ENCODE measurements at regions not wholly inside any gene's neighbourhood (a gene's known extent, or its start where the extent isn't known, plus 50 kb on each side); places are given as distances from the start of the nearest gene placed in this dataset.
"Not testable (repeated sequence)": the region's sequence is repeated elsewhere in the genome, so short reads cannot be mapped to it uniquely, and the experiment has no call there.

DNA sequence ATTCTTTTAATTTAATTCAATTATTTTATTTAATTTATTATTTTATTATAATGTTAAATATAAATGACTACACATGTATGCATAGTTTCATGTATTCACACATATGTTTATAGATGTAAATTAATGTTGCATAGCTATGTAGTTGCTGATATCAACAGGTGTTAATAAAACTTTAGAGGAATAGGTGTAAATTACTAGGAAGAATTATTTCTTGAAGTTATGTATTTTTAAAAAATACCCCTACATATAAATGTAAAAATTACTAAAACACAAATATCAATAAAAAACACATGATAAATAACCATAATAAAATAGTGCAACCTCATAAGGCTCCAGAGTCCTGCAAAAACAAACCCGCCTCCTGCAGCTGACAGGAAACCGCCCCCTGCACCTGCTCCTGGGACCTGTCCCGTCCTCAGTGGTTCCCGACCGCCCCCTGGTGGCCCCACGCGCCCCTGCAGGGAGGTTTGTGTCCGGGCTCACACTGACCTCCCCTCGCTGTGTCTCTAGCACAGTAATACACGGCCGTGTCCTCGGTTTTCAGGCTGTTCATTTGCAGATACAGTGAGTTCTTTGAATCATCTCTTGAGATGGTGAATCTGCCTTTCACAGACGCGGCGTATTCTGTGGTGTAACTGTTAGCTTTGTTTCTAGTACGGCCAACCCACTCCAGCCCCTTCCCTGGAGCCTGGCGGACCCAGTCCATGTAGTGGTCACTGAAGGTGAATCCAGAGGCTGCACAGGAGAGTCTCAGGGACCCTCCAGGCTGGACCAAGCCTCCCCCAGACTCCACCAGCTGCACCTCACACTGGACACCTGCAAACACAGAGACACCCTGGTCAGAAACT is 1264.0 kb downstream of the TMEM121 start:
- no peak for DNase-seq (ENCODE audit: low read depth, low spot score)

DNA sequence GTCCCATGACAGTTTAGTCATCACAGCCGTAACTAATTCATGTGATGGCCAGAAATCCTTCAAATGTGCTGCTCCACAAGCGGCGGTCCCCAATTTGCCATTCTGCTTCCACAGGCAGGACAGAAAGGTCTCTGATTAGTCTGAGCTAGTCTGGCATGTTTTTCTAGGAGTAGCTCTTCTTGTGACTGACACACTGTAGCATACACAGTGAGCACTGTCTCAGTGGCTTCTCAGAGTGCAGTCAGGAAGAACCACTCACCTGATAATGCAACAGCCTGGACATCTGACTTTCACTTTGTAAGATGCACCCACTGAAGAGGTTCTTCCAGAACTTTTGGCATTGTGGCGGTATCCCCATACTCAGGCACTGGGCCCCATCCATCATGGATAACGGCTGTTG is 1266.2 kb downstream of the TMEM121 start:
- no peak for DNase-seq (ENCODE audit: low read depth, low spot score)

DNA sequence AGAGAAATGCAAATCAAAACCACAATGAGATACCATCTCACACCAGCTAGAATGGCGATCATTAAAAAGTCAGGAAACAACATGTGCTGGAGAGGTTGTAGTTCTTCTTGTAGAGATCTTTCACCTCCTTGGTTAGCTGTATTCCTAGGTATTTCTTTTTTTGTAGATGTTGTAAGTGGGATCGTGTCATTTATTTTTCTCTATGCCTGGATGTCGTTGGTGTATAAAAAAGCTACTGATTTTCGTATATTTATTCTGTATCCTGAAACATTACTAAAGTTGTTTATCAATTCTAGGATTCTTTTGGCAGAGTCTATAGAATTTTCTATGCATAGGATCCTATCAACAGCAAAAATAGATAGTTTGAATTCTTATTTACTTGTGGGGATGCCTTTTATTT is 1271.8 kb downstream of the TMEM121 start:
- DNase-seq (ENCODE audit: low read depth, low spot score): not testable (repeated sequence)

DNA sequence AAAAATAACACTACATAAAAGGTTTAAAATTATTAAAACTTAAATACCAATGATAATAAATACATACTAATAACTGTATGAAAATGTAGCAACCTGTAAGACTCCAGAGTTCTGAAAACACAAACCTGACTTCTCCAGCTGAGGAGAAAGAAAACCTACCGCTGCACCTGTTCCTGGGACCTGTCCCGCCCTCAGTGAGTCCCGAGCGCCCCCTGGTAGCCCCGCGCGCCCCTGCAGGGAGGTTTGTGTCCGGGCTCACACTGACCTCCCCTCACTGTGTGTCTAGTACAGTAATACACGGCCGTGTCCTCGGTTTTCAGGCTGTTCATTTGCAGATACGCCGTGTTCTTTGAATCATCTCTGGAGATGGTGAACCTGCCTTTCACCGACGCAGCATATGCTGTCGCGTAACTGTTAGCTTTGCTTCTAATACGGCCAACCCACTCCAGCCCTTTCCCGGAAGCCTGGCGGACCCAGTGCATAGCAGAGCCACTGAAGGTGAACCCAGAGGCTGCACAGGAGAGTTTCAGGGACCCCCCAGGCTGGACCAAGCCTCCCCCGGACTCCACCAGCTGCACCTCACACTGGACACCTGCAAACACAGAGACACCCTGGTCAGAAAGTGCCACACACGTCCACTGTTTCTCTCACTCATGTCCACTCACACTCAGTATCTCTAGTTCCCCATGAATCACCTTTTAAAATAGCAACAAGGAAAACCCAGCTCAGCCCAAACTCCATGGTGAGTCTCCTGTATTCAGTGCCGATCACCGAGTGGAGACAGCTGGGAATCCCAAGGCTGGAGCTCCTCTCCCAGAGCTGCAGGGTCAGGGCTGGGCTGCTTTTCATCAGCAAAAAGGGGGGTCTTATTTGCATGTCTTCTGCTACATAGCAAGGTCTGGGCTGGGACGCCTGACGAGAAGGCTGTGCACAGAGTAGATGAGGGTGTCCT is 1276.3 kb downstream of the TMEM121 start:
- no peak for DNase-seq (ENCODE audit: low read depth, low spot score)

DNA sequence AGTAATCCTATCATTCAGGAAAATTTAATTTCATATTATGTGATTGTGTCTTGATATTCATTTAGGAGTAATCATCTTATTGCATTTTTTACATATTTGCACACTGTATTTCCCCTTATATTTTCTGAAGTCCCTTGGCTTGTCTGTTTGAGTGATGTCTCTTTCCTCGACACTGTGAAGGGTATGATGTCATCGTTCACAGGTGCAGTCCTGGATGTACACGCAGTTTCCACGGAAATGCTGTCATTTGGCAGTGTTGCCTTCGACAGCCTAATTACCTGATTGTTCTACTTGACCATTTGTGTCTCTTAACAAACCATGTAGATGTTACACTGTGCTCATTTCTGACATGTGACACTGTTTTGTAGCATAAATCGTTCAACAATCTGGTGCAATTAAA is 1277.0 kb downstream of the TMEM121 start:
- DNase-seq (ENCODE audit: low read depth, low spot score): no peak

DNA sequence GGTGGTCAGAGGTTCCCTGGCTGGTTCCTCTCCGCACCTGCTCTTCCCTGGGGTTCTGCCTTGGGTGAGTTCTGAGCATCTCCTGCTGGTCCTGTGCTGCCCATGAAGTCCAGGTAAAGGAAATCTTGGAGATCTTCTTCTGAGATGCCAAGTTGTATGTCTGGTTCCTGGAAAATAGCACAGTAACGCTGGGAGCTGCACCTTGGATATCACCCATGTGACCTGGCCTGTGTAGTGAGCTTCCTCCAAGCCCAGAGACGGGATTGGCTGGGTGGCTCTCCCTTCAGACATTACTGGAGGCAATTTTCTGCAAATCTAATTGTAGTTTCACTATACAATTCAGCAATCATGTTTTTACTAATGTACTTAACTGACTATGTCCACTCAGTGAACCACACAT is 1281.1 kb downstream of the TMEM121 start:
- DNase-seq (ENCODE audit: low read depth, low spot score): no peak

DNA sequence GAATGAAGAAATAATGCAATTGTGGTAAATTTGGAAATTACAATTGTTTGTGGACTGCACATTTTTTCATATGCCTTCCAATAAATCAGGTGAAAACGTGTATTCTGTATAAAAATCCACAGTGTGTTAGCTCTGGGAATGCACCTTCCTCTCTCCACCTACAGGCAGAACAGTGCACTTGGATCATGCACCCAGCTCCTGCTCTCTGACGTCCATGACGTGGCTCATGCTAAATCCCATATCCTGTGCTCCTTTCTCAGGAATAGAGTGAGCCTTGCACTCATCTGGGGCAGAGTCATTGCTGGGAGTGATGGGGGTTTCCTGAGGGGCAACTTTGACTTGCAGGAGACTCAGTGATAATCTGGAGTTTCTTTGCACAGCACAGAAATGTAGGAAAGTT is 1282.1 kb downstream of the TMEM121 start:
- no peak for DNase-seq (ENCODE audit: low read depth, low spot score)

DNA sequence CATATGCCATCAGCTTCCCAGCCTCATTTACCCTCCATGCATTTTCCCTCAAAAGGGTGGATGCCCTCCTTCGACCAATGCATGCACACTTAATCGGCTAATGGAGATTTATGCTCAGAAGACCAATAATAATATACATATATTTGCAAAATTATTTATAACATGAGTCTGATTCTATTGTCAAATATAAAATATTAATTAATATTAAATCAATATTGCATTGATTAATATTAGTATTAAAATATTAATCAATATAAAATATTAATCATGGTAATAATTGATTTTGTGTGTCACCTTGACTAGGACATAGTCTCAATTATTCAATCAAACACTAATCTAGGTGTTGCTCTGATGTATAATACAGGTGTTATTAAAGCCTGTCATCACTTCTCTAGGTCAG is 1282.5 kb downstream of the TMEM121 start:
- DNase-seq (ENCODE audit: low read depth, low spot score): no peak

DNA sequence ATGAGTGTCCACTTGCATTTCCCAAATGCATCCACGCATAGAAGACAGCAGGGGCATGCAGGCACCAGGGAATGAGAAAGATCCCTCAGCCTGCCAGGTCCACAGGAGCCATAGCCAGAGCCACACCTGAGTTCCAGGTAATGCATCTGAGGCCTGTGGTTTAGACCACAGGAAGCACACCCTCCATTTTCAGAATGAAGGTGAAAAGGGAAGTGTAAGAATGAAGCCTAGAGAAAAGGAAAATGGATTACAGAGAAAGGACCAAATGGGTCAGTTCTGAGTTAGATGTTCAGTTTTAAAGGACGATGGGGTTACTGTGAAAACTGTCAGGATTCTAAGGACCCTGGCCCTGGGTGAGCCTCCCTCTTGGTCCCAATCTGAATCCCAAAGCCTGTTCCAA is 1283.2 kb downstream of the TMEM121 start:
- no peak for DNase-seq (ENCODE audit: low read depth, low spot score)

DNA sequence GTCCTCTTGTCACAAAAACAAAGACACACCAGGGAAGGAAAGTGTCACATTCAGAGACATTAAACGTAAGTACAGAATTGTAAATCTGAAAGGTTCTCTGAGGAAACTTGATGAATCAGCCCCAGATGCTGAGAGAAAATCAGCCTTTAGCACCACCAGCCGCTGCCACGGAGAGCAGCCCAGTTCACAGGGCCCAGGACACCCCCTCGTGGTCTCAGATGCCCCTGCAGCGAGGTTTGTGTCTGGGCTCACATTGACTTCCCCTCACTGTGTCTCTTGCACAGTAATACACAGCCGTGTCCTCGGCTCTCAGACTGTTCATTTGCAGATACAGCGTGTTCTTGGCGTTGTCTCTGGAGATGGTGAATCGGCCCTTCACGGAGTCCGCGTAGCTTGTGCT is 1283.8 kb downstream of the TMEM121 start:
- DNase-seq (ENCODE audit: low read depth, low spot score): not testable (repeated sequence)

DNA sequence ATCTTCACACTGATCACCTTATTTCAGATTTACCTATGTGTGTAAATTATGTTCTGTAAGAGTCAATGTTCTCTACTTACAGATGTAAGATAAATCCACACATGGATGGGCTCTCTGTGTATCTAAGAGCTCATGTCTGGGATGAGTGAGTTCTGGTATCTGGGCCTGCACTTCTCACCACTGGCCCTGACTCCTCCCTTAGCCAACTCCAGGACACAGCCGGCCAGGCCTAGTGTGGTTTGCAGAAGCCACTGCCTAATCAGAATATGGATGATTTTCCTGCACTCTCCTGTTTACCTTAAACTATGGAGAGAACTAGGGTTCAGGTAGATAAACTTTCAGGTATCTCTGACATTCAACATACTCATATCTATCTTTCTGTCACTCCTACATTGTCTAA is 1284.8 kb downstream of the TMEM121 start:
- DNase-seq (ENCODE audit: low read depth, low spot score): no peak

DNA sequence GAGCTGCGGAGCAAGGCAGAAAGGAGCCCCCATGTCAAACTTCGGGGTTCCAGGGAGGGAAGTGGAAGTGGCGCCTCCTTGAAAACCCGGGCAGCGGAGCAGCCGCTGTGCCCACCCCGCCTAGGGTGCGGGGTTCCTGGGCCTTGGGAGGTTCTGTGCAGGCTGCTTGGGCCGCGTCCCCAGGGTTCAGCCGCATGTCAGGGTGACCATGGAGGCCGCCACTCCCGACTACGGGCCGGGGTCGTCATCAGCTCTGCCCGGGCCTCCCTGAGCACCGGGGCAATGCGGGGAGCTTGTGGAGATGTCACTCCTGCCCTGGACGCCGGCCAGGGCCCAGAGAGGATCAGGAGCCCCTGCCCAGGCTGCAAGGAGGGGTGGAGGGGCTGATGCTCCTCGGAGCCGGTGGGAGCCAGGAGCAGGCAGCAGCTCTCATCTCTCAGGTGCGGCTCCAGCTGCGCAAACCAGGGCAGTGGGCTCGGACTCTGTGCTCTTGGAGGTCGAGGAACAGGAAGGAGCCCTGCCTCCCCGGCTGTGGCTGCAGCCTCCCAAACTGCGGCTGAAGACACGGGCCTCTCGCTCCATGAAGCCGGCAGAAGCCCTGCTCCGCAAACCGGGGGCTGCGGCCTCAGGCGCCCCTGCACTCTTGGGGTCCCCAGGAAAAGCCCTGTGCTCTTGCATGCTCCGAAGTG is 1286.5 kb downstream of the TMEM121 start:
- DNase-seq (ENCODE audit: low read depth, low spot score): no peak

DNA sequence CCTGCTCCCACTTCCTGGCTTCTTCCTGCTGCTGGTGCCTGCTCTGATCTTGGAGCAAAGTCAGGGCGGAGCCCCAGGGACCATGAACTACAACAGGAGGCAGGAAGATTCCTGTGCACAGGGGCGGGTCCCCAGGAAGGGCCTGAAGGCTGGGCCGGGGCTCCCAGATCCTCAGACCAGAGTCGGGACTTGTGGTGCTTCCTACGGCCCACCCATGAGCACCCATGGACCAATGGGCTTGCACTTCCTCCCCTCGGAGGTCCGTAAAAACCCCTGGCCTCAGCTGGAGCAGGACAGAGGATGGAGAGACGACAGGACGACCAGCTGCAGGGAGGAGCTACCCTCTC is 1287.1 kb downstream of the TMEM121 start:
- no peak for DNase-seq (ENCODE audit: low read depth, low spot score)

DNA sequence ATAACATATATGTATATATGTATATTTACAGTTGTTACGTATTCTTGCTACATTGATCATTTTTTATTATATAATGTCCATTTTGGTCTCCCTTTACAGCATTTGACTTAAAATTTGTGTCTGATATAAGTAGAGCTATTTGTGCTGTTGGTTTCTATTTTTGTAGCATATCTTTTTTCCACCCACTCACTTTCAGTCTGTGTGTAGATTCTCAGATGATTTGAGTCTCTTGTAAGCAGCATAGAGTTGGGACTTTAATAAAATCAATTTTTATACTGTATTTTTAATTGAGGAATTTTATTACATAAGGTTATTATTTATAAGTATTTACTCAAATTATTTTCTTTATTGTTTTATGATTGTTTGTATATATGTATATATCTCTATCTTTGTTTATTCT is 1293.7 kb downstream of the TMEM121 start:
- DNase-seq (ENCODE audit: low read depth, low spot score): no peak

DNA sequence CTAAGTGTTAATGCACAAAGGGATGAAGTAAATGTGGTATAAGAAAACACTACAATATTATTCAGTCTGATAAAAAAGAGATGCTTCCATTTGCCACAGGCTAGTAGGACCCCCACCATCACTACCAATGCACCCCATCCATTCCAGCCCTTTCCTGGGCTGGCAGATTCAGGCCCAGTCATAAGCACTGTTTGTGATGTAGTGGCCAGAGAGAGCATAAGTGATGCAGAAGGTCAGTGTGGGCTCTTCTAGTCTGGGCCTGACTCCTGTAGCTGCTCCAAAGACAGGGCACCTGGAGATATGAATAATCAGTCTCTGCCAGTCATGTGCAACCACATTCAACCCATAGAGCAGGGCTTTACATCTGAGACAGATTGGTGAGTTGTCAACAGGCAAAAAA is 1294.7 kb downstream of the TMEM121 start:
- DNase-seq (ENCODE audit: low read depth, low spot score): no peak

DNA sequence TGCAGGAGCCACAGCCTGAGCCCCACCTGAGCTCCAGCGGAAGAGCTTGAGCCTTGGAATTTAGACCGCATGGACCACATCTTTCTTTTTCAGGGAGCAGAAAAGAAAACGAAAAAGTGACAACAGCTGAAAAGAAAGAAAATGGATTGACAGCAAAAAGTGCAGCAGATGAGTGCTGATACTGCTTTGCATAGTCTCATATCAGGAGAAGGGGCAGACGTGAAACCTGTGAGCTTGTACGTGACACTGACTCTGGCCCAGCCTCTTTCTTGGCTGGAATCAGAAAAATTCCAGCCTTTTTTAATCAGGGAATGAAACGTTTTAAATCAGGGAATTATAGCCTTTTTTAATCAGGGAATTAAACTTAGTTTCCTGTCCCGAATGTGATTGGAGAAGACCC is 1296.5 kb downstream of the TMEM121 start:
- no peak for DNase-seq (ENCODE audit: low read depth, low spot score)

DNA sequence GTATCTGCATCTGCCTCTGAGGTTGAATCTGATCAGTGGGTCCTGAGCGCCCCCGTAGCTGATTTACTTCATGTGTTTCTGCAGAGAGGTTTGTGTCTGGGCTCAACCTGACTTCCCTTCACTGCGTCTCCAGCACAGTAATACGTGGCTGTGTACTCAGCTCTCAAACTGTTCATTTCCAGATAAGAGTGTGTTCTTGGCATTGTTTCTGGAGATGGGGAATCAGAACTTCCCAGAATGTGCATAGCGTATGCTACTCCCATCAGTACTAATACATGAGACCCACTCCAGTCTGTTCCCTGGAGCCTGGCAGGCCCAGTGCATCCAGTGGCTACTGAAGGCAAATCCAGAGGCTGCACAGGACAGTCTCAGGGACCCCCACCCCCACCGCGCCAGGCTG is 1297.2 kb downstream of the TMEM121 start:
- no peak for DNase-seq (ENCODE audit: low read depth, low spot score)

DNA sequence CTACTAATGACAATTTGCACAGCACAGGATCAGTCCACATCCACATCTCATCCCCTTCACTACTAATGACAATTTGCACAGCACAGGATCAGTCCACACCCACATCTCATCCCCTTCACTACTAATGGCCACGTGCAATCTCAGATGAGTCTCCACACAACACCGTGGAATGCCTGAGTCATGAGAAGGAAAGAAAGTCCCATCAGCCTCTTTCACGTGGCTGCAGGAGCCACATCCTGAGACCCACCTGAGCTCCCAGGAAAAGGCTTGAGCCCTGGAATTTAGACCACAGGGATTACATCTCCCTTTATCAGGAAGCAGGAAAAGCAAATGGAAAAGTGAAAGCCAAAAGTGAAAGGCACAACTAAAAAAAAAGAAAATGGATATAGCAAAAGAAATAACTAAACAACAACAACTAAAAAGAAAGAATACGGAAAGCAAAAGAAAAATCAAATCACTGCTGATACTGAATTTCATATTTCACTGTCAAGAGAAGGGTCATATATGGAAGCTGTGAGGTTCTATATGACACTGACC is 1300.5 kb downstream of the TMEM121 start:
- DNase-seq (ENCODE audit: low read depth, low spot score): no peak

DNA sequence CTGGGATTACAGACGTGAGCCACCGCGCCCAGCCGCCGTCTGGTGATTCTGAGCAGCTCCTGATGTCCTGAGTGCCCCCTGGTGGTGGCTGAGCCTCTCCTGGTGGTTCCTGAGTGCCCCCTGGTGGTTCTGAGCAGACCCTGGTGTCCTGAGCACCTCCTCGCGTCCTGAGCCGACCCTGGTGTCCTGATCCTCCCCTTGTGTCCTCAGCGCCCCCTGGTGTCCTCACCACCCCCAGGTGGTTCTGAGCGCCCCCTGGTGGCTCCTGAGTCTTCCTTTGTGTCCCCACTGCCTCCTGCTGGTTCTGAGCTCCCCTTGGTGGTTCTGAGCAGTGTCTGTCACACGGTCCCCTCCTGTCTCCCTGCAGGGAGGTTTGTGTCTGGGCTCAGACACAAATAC is 1304.9 kb downstream of the TMEM121 start:
- no peak for DNase-seq (ENCODE audit: low read depth, low spot score)

DNA sequence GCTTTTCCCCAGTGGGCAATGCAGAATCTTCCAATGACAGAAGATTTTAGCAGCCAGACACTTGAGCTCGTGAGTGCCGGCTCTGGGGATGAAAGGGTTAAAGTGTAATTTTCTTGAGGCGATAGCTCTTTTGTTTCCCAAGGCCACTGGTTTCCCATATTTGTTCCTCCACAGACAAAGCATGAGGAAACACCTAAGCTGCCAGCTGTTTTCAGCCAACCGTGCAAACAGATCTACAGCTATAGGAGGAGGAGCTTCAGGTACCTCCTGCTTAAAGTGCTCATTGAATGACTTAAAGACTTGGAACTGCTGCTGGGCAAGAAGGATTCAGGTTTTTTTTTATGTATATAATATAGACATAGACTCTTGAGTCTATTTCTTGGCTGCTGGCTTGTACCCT is 1311.5 kb downstream of the TMEM121 start:
- DNase-seq (ENCODE audit: low read depth, low spot score): no peak

DNA sequence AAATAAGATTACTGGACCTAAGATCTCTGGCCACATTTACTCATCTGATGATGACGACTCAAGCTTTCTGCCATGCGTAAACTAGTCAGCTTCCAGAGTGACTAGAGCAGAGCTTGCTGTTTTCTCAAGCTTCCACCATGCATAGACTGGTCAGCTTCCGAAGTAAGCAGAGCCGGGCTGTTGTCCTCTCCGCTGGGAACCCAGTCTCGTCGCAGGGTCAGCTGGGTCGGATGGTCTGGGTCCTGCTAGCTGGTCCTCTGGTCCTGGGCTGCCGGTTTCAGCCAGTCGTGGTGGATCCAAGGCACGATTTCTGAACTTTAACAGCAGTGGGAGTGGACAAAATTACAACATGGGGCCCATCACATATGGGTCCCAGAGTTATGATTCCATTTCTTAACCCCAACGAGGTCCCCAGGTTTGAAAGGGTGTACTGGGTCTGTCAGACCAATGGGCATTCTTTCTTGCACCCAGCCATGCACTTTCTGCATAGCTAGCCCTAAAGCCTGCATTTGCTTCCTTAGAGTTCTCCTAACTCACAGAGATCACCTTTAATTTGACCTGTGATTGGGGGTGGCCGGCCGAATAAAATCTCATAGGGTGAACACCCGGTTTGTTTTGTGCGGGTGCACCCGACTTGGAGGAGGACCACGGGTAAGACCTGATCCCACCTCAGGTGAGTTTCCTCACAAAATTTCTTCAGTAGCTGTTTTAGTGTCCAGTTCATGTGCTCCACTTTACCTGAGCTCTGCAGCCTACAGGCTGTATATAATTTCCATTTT is 1312.8 kb downstream of the TMEM121 start:
- DNase-seq (ENCODE audit: low read depth, low spot score): no peak

Measured in astrocyte of the hippocampus (primary cell).